ENCODE measurements at regions not wholly inside any gene's neighbourhood (a gene's known extent, or its start where the extent isn't known, plus 50 kb on each side); places are given as distances from the start of the nearest gene placed in this dataset.

DNA sequence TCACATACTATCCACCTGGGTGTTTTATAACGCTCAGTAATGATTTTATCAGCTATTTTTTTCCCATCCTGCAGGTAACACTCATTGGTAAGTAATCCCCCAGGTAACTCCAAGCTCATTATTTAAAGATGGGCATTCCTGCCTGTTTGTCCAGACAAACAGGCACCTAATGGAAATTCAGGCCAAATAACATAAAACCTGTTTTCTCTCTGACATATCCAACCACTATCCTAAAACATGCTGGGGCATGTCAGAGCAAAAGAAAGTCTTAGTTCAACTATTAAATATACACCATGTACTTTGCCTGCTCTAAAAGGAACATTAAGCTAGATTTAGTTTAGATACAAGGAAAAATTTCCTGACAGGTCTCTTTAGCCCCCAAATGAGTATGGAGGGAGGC is 987.7 kb downstream of the TTLL7 start:
- TF ChIP-seq CTCF (IDR thresholded peaks at IDR 0.05) (no peak), POLR2AphosphoS5 (IDR thresholded peaks at IDR 0.05) (no peak)
